HG02571 (cell line): ENCODE measurements at regions not wholly inside any gene's neighbourhood (a gene's known extent, or its start where the extent isn't known, plus 50 kb on each side); places are given as distances from the start of the nearest gene placed in this dataset.
"Not testable (repeated sequence)": the region's sequence is repeated elsewhere in the genome, so short reads cannot be mapped to it uniquely, and the experiment has no call there.

Experiments
- ATAC-seq: cut with Tn5 transposase; IDR thresholded peaks from one replicate; pipeline ENCODE4 v1.9.1; 2021; ENCODE audit warnings: mild to moderate bottlenecking, moderate library complexity; ENCODE audit not compliant: unreplicated experiment

- ATAC-seq: no peak
These were observed 610.4 kb downstream of the RFPL4B start for GRCh38 chr6:112957536-112957916.

DNA sequence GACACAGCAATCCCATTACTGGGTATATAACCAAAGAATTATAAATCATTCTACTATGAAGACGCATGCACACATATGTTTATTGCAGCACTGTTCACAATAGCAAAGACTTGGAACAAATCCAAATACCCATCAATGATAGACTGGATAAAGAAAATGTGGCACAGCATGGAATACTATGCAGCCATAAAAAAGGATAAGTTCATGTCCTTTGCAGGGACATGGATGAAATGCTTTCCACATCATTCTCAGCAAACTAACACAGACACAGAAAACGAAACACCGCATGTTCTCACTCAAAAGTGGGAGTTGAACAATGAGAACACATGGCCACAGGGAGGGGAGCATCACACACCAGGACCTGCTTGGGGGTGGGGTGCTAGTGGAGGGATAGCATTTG, 613.0 kb downstream of the RFPL4B start:
- not testable (repeated sequence) for ATAC-seq

GRCh38 chr6:112967974-112968373, 620.8 kb downstream of the RFPL4B start:
- no peak for ATAC-seq

- ATAC-seq: no peak
These were observed 624.5 kb downstream of the RFPL4B start for GRCh38 chr6:112971651-112972050.

DNA sequence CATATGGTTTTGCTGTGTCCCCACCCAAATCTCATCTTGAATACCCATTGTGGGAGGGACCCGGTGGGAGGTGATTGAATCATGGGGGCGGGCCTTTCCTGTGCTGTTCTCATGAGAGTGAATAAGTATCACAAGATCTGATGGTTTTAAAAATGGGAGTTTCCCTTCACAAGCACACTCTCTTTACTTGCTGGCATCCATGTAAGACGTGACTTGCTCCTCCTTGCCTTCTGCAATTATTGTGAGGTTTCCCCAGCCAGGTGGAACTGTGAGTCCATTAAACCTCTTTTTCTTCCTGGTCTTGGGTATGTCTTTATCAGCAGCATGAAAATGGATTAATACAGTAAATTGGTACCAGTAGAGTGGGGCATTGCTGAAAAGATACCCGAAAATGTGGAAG, 627.8 kb downstream of the RFPL4B start:
- ATAC-seq: not testable (repeated sequence)

- ATAC-seq: not testable (repeated sequence)
These were observed 629.4 kb downstream of the RFPL4B start for GRCh38 chr6:112976579-112976978.

DNA sequence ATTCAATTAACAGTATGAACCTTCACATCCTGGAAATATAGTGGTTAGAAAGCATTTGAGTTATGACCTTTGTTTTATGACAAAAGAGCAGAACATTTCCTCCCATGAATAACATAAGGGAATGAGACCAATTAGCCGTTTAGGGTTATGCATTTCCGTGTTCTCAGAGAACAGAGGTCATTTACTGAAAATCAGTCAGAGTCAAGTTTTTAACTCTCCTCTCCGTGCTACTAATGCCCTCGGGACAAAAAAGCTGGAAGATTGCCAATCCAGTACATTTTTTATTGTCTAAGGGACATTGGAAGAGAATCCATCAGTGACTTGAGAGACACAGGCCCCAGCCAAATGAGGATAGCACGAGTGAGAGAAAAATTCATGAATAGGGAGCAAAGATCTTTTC, 632.7 kb downstream of the RFPL4B start:
- no peak for ATAC-seq

GRCh38 chr6:112980676-112981075, 633.5 kb downstream of the RFPL4B start:
- no peak for ATAC-seq

GRCh38 chr6:112983713-112984261, 636.7 kb downstream of the RFPL4B start:
- ATAC-seq: no peak

- ATAC-seq: no peak
These were observed 637.8 kb downstream of the RFPL4B start for GRCh38 chr6:112984899-112985298.

- ATAC-seq: no peak
These were observed 639.2 kb downstream of the RFPL4B start for GRCh38 chr6:112986321-112986720.

DNA sequence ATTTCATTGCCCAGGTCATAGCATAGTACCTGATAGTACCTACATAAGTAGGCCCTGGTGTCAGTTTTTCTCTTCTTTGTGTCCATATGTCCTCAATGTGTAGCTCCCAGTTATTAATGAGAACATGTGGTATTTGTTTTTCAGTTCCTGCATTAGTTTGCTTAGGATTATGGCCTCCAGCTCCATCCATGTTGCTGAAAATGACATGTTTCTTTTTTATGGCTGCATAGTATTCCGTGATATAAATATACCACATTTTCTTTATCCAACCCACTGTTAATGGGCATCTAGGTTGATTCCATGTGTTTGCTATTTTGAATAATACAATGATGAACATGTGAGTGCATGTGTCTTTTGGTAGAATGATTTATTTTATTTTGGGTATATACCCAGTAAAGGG, 641.6 kb downstream of the RFPL4B start:
- no peak for ATAC-seq

DNA sequence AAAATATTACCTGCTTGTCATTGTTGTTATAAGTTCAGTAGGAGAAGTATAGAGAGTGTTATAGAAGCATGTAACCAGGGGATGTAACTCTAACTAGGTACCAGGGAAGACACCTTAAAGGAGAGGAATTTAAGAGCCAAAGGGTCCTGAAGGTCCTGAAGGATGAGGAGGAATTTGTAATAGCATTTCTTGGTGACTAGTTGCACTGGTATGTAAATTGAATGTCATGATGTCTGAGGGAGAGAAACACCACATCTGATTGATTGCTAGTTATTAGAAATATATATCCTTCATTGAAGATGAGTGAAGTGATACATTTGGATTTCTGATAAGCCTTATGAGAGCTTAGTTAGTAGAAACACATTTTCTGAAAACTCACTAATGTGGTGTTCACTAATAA, 643.8 kb downstream of the RFPL4B start:
- ATAC-seq: no peak

- no peak for ATAC-seq
These were observed 644.8 kb downstream of the RFPL4B start for GRCh38 chr6:112991912-112992311.

- no peak for ATAC-seq
These were observed 650.4 kb downstream of the RFPL4B start for GRCh38 chr6:112997421-112998085.

GRCh38 chr6:113004054-113004453, 656.9 kb downstream of the RFPL4B start:
- ATAC-seq: no peak

GRCh38 chr6:113004470-113005270, 657.5 kb downstream of the RFPL4B start:
- no peak for ATAC-seq

DNA sequence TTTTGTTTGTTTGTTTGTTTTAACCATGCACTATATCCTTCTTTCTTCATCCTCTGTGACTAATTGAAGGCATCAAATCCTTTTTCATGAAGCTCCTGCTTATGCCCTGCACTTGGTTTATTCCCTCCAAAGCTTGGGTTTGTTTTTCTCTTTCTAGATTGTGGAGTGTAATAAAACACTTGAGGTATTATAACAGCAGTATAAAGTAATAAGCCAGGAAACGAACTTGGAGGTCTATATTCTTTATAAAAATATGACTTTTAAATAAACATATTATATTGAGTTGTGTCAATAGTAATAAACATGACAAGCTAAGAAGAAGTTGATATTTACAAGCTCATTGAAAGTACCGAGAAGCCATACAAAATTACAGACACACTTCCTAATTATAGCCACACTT, 659.4 kb downstream of the RFPL4B start:
- no peak for ATAC-seq

- ATAC-seq: no peak
These were observed 662.6 kb downstream of the RFPL4B start for GRCh38 chr6:113009682-113010081.

DNA sequence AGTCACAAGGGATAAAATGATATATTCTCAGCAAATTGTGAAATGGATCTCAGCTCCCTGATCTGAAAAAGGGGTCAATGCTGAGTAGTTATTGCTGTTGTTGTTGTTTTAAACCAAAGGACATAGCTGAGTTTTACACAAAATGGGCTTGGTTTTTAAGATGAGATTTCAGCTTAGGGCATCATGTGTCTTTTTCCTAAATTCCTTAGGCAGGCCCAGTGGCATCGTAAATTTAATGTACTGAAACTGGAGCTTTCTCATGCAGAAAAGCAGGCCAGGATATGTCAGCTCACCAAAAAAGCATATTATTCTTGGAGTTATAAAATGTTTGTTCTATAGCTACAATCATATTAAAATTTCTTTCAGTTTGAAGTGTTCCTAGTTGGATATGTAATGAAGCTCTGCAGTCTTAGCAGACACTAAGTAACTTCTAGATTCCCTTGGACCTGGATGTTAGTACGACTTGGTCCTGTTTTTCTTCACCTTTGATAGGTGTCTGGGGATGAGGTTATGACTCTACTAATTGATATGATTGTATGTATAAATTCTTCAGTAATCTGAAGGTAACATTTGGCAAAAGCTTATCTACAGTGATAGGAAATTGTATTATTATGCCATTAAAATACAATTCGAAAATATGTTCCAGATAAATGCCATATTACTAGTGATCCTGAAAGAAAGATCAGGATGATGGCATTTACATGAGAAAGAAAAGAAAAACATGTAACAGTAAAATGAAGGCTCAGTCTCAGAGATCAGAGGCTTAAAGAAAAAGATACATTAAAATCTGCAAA, 663.3 kb downstream of the RFPL4B start:
- ATAC-seq: no peak

DNA sequence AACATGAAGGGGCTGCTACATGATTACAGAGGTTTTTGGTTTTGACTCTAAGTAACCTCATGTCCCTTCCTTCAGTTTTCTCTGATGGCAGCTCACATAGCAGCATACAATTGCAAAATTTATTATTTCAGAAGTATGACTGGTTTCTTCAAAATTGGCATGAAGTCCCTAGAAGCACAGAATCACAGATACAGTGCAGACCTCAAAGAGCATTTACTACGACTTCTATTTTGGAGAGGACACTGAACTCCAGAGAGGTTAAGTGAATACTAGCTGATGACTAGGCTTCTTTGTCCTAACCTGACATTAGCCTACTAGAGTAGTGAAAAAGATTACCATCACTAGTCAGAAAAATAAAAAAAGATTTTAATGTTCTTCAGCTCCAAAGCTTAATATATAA, 664.3 kb downstream of the RFPL4B start:
- ATAC-seq: no peak
